Lung (tissue), 11 donors: ENCODE measurements at regions not wholly inside any gene's neighbourhood (a gene's known extent, or its start where the extent isn't known, plus 50 kb on each side); places are given as distances from the start of the nearest gene placed in this dataset.

Source experiments
- ATAC-seq: fragments of 200-7000 bp; cut with Tn5 transposase; one replicate; pipeline ENCODE4 v1.9.1; 2020; ENCODE audit warnings: moderate number of reproducible peaks; ENCODE audit not compliant: insufficient read depth, low FRiP score
- DNase-seq, 3 donors: peaks; one replicate each; pipeline ENCODE4 v3.0.0-alpha.2; 2013 to 2017
- H3K27ac ChIP-seq, 2 donors: one replicate each; pipeline ENCODE4 v1.5.1; 2013; ENCODE audit warnings: mild to moderate bottlenecking in 2 of 2, moderate library complexity in 2 of 2, control low read depth in 1 of 2, inconsistent platforms in 1 of 2, low read depth in 1 of 2, low read length in 1 of 2
- H3K27me3 ChIP-seq, 3 donors: one replicate each; pipeline ENCODE4 v1.5.1; 2013; ENCODE audit warnings: low read length in 2 of 3; ENCODE audit not compliant: control insufficient read depth in 3 of 3, insufficient read depth in 3 of 3
- H3K36me3 ChIP-seq, 4 donors: one replicate each; pipeline ENCODE4 v1.5.1; 2013; ENCODE audit warnings: low read length in 4 of 4, mild to moderate bottlenecking in 1 of 4, moderate library complexity in 1 of 4; ENCODE audit not compliant: control insufficient read depth in 4 of 4, insufficient read depth in 4 of 4
- H3K4me1 ChIP-seq, 5 donors: one replicate each; pipeline ENCODE4 v1.5.1; 2013; ENCODE audit warnings: low read length in 5 of 5, mild to moderate bottlenecking in 2 of 5, moderate library complexity in 1 of 5; ENCODE audit not compliant: control insufficient read depth in 5 of 5, insufficient read depth in 5 of 5
- H3K4me3 ChIP-seq: one replicate; pipeline ENCODE4 v1.5.1; 2013; ENCODE audit warnings: mild to moderate bottlenecking, control low read depth, moderate library complexity
- H3K9ac ChIP-seq, 2 donors: one replicate each; pipeline ENCODE4 v1.5.1; 2013; ENCODE audit warnings: low read length in 2 of 2, control low read depth in 1 of 2; ENCODE audit not compliant: insufficient read depth in 1 of 2
- H3K9me3 ChIP-seq, 4 donors: one replicate each; pipeline ENCODE4 v1.5.1; 2013; ENCODE audit warnings: low read length in 3 of 4, mild to moderate bottlenecking in 1 of 4, moderate library complexity in 1 of 4; ENCODE audit not compliant: control insufficient read depth in 4 of 4, insufficient read depth in 3 of 4
- WGBS, 2 donors: extraction: QIAGEN DNeasy Blood & Tissue Kit; methylation state at CpG; one replicate each; pipeline ENCODE4 v1.1.7; 2013; 5-methylcytosine and 5-hydroxymethylcytosine counted together
- TF ChIP-seq, protein P1 (sequence below): IDR thresholded peaks from 2 replicates; pipeline ENCODE4 v1.5.1; 2012; ENCODE audit warnings: mild to moderate bottlenecking; ENCODE audit errors: control extremely low read depth, extremely low read depth
- donor health status: control.
- donor health status: control.
- donor health status: Bipolar disorder and iron deficiency.
- donor health status: healthy.
- donor health status: DM: yes; HTN: yes; CAD: no.

DNA sequence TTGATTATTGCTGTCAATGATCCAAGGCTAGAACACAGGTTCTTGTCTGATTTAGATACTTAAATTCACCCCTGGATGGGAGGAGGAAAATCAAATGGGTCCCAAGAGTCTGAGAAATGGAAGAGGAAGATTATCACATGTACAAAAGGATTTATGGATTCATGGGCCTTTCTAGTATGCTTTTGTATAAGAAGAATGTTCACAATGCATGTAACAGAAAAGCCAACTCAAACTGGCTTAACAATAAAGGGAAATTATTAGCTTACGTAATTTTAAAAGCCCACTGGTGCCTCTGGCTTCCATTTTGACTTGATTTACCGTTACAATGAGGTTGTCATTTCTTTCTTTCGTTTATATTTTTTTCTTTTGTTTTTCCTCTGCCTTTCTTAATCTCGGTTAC, 782.5 kb upstream of the GRM7 start:
- no peaks in the 10 kb centered on the region for H3K27me3 ChIP-seq
- DNase-seq (no peak), ATAC-seq (no peak)
- no peaks in the 10 kb centered on the region for H3K4me1 ChIP-seq
- H3K4me3 ChIP-seq = no peak overlapping the region
- H3K27ac ChIP-seq = no peak overlapping the region
- H3K9me3 ChIP-seq = peaks cover 0 to 2% (median 0%) of the 10 kb centered on the region in 4 donors
- no peak overlapping the region for H3K9ac ChIP-seq
- TF ChIP-seq, protein P1, sequence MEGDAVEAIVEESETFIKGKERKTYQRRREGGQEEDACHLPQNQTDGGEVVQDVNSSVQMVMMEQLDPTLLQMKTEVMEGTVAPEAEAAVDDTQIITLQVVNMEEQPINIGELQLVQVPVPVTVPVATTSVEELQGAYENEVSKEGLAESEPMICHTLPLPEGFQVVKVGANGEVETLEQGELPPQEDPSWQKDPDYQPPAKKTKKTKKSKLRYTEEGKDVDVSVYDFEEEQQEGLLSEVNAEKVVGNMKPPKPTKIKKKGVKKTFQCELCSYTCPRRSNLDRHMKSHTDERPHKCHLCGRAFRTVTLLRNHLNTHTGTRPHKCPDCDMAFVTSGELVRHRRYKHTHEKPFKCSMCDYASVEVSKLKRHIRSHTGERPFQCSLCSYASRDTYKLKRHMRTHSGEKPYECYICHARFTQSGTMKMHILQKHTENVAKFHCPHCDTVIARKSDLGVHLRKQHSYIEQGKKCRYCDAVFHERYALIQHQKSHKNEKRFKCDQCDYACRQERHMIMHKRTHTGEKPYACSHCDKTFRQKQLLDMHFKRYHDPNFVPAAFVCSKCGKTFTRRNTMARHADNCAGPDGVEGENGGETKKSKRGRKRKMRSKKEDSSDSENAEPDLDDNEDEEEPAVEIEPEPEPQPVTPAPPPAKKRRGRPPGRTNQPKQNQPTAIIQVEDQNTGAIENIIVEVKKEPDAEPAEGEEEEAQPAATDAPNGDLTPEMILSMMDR = no peak
- WGBS, 2 donors = 40 to 47% methylated on average over 4 of the region's 4 CpGs
- H3K36me3 ChIP-seq = no peaks in the 10 kb centered on the region

DNA sequence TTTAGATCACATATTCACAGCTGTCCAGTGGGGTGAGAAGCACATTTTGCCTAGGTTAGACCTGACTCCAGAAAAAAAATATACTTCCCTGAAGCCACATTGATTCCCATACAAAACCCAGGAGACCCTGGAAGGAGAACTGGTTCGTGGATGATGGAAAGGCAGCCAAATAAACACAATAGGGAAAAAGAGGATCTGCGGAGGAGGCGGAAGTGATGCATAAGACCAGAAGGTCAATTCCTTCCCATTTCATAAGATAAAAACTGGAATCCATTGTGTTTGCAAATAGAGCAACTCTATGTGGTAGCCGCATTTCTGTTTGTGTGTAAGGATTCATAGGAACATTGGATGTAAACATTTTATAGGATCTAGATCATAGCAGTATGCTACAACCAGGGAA, 781.9 kb upstream of the GRM7 start:
- no peaks in the 10 kb centered on the region for H3K27me3 ChIP-seq
- H3K9ac ChIP-seq = no peak overlapping the region
- WGBS, 2 donors = 76 to 91% methylated on average over 4 of the region's 4 CpGs
- H3K4me1 ChIP-seq = no peaks in the 10 kb centered on the region
- TF ChIP-seq, protein P1 = no peak
- DNase-seq = no peak
- ATAC-seq = no peak
- no peaks in the 10 kb centered on the region for H3K9me3 ChIP-seq
- H3K36me3 ChIP-seq = no peaks in the 10 kb centered on the region
- no peak overlapping the region for H3K27ac ChIP-seq
- H3K4me3 ChIP-seq = no peak overlapping the region

DNA sequence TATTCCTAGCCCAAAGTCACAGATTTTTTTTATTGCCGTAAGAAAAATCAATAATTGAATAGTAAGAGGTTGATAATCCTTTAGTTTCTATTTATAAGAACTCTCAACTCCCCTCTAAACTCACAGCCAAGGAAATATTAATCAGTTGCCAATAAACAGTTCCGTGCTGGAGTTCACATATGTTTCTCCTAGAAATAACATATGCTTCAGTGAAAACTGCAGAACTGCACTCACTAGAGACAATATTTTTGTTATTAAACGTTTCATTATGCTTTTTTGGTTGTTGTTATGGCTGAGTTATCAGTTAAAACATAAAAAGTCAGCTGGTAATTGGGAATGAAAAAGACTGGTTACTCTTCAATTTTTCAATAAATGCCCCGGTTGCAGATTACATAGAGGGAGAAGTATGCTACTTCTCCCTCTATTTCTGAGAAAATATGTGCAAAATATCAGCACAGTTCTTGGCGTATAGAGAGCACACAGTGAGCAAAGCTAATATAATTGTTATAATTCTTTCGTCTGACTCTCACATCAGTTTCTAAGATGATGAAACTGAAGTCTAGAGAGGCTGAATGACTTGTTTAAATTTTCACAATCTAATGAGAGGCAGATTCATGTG, 781.2 kb upstream of the GRM7 start:
- Histone ChIP-seq H3K4me1 (no peaks in the 10 kb centered on the region), H3K27me3 (no peaks in the 10 kb centered on the region), H3K4me3 (no peak overlapping the region), H3K9ac (no peak overlapping the region), H3K36me3 (no peaks in the 10 kb centered on the region), H3K27ac (no peak overlapping the region), H3K9me3 (no peaks in the 10 kb centered on the region)
- ATAC-seq = no peak
- 58 to 70% methylated on average over 6 of the region's 6 CpGs for WGBS, 2 donors
- TF ChIP-seq, protein P1 = no peak
- peak in 1 of 3 donors; percentile 7 for DNase-seq

DNA sequence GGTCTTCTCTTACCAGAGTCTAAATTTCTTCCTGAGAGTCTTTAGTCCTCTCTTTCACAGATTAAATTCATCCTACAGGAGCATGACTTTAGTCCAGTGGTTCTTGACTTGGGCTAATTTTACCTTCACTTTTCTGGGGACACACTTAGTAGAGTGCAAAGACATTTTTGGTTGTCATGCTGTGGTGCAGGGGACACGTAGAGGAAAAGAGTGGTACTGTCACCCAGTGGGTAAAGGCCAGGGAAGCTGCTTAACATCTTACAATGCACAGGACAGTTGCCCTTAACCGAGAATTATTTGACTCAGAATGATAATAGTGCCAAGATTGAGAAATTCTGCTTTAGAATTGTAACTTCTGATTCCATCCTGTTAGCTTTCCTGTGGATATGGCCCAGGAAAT, 772.5 kb upstream of the GRM7 start:
- TF ChIP-seq, protein P1 = no peak
- WGBS, 2 donors = 59 to 70% methylated on average over 2 of the region's 2 CpGs
- H3K4me3 ChIP-seq = no peak overlapping the region
- H3K9ac ChIP-seq = no peak overlapping the region
- no peak overlapping the region for H3K27ac ChIP-seq
- DNase-seq (no peak), ATAC-seq (no peak)
- H3K36me3 ChIP-seq = no peaks in the 10 kb centered on the region
- no peaks in the 10 kb centered on the region for H3K27me3 ChIP-seq
- no peaks in the 10 kb centered on the region for H3K9me3 ChIP-seq
- no peaks in the 10 kb centered on the region for H3K4me1 ChIP-seq
